CMK (cell line): ENCODE measurements at regions not wholly inside any gene's neighbourhood (a gene's known extent, or its start where the extent isn't known, plus 50 kb on each side); places are given as distances from the start of the nearest gene placed in this dataset.

Source experiments
- DNase-seq: peaks from one replicate; pipeline ENCODE4 v3.0.0-alpha.2; 2010; ENCODE audit warnings: low read depth

GRCh38 chr15:26182441-26182840, 319.3 kb upstream of the ATP10A start:
- no peak for DNase-seq

- DNase-seq: no peak
Measured at GRCh38 chr15:26179906-26180305, 316.8 kb upstream of the ATP10A start.

GRCh38 chr15:26178640-26179220, 315.6 kb upstream of the ATP10A start:
- no peak for DNase-seq

GRCh38 chr15:26177816-26178215, 314.7 kb upstream of the ATP10A start:
- no peak for DNase-seq

- no peak for DNase-seq
Measured at GRCh38 chr15:26176831-26177230, 313.7 kb upstream of the ATP10A start.

GRCh38 chr15:26171266-26171665, 308.1 kb upstream of the ATP10A start:
- no peak for DNase-seq

- no peak for DNase-seq
Measured at GRCh38 chr15:26166429-26166828, 303.3 kb upstream of the ATP10A start.

- no peak for DNase-seq
Measured at GRCh38 chr15:26165546-26165945, 302.4 kb upstream of the ATP10A start.

- no peak for DNase-seq
Measured at GRCh38 chr15:26160343-26160742, 297.2 kb upstream of the ATP10A start.

- no peak for DNase-seq
Measured at GRCh38 chr15:26158176-26158575, 295.0 kb upstream of the ATP10A start.

- DNase-seq: no peak
Measured at GRCh38 chr15:26157081-26157480, 294.0 kb upstream of the ATP10A start.

- no peak for DNase-seq
Measured at GRCh38 chr15:26156051-26156450, 292.9 kb upstream of the ATP10A start.

- DNase-seq: no peak
Measured at GRCh38 chr15:26148156-26148860, 285.2 kb upstream of the ATP10A start.

- no peak for DNase-seq
Measured at GRCh38 chr15:26146202-26146601, 283.1 kb upstream of the ATP10A start.

- DNase-seq: no peak
Measured at GRCh38 chr15:26145796-26146195, 282.7 kb upstream of the ATP10A start.

- no peak for DNase-seq
Measured at GRCh38 chr15:26144836-26145235, 281.7 kb upstream of the ATP10A start.

- no peak for DNase-seq
Measured at GRCh38 chr15:26143221-26143620, 280.1 kb upstream of the ATP10A start.

GRCh38 chr15:26134812-26135211, 271.7 kb upstream of the ATP10A start:
- no peak for DNase-seq

GRCh38 chr15:26134152-26134551, 271.0 kb upstream of the ATP10A start:
- no peak for DNase-seq

GRCh38 chr15:26132811-26133210, 269.7 kb upstream of the ATP10A start:
- no peak for DNase-seq

GRCh38 chr15:26129852-26130251, 266.7 kb upstream of the ATP10A start:
- no peak for DNase-seq

- DNase-seq: no peak
Measured at GRCh38 chr15:26128611-26129140, 265.5 kb upstream of the ATP10A start.

- no peak for DNase-seq
Measured at GRCh38 chr15:26126819-26127387, 263.8 kb upstream of the ATP10A start.
